ENCODE measurements at regions not wholly inside any gene's neighbourhood (a gene's known extent, or its start where the extent isn't known, plus 50 kb on each side); places are given as distances from the start of the nearest gene placed in this dataset.
"Not testable (repeated sequence)": the region's sequence is repeated elsewhere in the genome, so short reads cannot be mapped to it uniquely, and the experiment has no call there.

DNA sequence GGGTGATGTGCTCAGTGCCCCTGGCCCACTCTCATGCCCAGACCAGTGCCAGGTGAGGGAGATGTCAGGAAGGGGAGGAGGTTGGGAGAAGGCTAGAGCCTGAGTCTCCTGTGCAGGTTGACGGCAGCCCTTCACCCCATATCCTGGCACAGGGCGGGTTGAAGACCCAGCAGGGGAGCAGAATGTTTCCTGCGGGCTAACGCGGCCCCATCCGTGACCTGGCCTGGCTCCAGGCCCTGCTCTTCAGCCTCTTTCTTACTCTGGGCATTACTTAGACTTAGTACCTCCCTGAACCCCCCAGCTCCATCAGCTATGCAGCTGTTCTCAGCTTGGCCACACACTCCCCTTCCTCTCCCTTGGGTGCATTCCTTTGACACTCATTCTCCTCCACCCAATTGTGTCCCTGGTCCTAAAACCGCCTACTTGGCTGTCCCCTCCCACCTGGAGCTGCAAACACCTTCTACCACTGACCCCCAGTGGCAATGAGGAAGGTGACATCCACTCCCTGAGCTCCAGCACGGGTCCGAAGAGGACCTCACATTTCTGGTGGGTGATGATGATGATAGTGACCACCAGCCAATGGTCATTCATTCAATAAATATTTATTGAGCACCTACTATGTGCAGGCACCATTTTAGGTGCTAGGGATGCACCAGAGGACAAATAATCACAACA, 179.0 kb downstream of the PTPRU start:
- Mint-ChIP-seq H3K36me3 (ENCODE audit: low read depth) (no peaks in the 10 kb centered on the region), H3K27me3 (ENCODE audit: insufficient read depth) (peaks cover 7% of the 10 kb centered on the region), H3K4me1 (ENCODE audit: low read depth) (no peaks in the 10 kb centered on the region), H3K27ac (no peak overlapping the region), H3K4me3 (no peak overlapping the region), H3K9me3 (no peaks in the 10 kb centered on the region)
- intact Hi-C loops (cut with micrococcal nuclease) = no loop called here
- no peak for DNase-seq (ENCODE audit: low spot score)

DNA sequence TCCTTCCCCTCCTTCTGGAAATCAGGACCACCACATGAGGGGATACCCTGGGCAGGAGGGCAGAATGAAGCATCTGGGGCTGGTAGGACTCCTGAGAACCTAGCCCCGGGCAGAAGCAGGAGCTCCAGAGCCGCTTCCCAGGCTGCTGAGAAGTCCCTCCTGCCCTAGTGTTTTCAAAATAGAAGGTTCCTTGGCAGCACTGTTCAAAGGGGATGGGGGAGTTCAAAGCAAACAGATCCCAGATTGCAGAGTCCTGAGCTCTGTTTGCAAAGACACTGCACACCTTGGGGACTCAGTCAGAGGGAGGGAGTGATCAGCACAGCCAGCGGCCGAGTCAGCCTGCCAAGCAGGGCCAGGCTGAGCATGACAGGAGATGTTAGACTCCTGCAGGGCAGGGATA, 177.8 kb downstream of the PTPRU start:
- peaks cover 10% of the 10 kb centered on the region for H3K27me3 Mint-ChIP-seq (ENCODE audit: insufficient read depth)

DNA sequence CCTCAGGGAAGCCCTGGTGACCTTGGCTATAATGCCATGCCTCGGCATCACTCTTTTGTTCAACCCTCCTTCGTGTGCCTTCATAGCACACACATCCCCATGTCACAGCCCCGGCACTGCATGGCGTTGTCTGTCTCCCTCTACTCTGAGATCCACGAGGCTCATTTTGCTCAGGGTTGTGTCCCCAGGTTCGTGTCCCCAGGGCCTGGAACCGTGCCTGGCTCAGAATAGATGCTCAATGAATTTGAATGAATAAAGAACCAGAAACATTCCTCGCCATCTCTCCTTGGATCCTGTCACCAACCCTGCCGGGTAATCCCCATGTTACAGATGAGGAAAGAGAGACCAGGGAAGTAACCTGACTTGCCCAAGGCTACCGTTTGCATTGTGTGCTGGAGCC, 177.3 kb downstream of the PTPRU start:
- peaks cover 8% of the 10 kb centered on the region for H3K27me3 Mint-ChIP-seq (ENCODE audit: insufficient read depth)
- no peaks in the 10 kb centered on the region for H3K36me3 Mint-ChIP-seq (ENCODE audit: low read depth)
- no peak overlapping the region for H3K4me3 Mint-ChIP-seq
- H3K27ac Mint-ChIP-seq = no peak overlapping the region
- no peaks in the 10 kb centered on the region for H3K4me1 Mint-ChIP-seq (ENCODE audit: low read depth)
- no peak for DNase-seq (ENCODE audit: low spot score)
- intact Hi-C loops (cut with micrococcal nuclease) = no loop called here
- no peaks in the 10 kb centered on the region for H3K9me3 Mint-ChIP-seq

More for the DNA sequence above, 177.8 kb downstream of the PTPRU start:
- no peaks in the 10 kb centered on the region for H3K9me3 Mint-ChIP-seq
- intact Hi-C loops (cut with micrococcal nuclease) = no loop called here
- peak overlapping the region; percentile 67 for H3K27ac Mint-ChIP-seq
- DNase-seq (ENCODE audit: low spot score) = no peak
- H3K36me3 Mint-ChIP-seq (ENCODE audit: low read depth) = no peaks in the 10 kb centered on the region
- no peak overlapping the region for H3K4me3 Mint-ChIP-seq
- no peaks in the 10 kb centered on the region for H3K4me1 Mint-ChIP-seq (ENCODE audit: low read depth)

DNA sequence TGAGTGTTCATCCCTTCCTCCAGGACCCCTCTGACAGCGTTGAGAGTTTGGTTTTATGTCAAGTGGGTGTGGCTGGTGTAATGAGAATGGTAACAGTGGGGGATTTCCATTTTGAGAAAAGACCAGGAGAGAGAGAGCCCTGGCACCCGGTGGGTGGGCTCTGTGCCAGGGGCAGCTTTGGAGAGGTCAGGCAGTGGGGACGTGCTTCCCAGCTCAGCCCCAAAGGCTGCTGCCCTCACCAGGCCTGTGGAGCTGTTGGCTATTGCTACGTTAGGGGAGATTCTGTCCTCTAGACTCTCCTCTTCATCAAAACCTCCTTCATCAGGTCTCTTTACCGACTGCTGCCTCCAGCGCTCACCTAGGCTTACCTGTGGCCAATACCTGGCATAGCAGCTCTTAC, 176.3 kb downstream of the PTPRU start:
- H3K4me1 Mint-ChIP-seq (ENCODE audit: low read depth) = no peaks in the 10 kb centered on the region
- no peak overlapping the region for H3K4me3 Mint-ChIP-seq
- H3K36me3 Mint-ChIP-seq (ENCODE audit: low read depth) = no peaks in the 10 kb centered on the region
- no peak overlapping the region for H3K27ac Mint-ChIP-seq
- intact Hi-C loops (cut with micrococcal nuclease) = no loop called here
- DNase-seq (ENCODE audit: low spot score) = no peak
- no peaks in the 10 kb centered on the region for H3K9me3 Mint-ChIP-seq
- peaks cover 8% of the 10 kb centered on the region for H3K27me3 Mint-ChIP-seq (ENCODE audit: insufficient read depth)

DNA sequence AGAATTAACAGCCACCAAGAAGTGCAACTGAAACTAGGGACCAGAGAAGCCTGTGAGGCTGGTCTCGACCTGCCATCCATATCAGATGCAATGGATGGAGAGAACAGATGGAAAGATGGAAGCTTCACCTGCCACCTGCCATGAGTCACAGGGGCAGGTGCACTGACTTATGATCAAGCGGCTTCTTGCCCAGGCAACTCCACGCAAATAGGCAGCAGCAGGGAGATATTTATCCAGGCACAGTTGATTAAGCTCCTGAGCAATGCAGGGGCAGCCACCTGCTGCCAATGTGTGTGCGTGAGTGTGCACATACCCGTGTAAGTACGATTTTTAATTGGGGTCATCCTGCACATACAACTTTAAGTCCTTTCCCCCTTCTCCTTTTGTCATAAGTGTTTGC, 174.2 kb downstream of the PTPRU start:
- no peaks in the 10 kb centered on the region for H3K9me3 Mint-ChIP-seq
- no peak overlapping the region for H3K27ac Mint-ChIP-seq
- H3K4me1 Mint-ChIP-seq (ENCODE audit: low read depth) = no peaks in the 10 kb centered on the region
- intact Hi-C loops (cut with micrococcal nuclease) = no loop called here
- H3K36me3 Mint-ChIP-seq (ENCODE audit: low read depth) = no peaks in the 10 kb centered on the region
- peaks cover 8% of the 10 kb centered on the region for H3K27me3 Mint-ChIP-seq (ENCODE audit: insufficient read depth)
- no peak for DNase-seq (ENCODE audit: low spot score)
- no peak overlapping the region for H3K4me3 Mint-ChIP-seq

DNA sequence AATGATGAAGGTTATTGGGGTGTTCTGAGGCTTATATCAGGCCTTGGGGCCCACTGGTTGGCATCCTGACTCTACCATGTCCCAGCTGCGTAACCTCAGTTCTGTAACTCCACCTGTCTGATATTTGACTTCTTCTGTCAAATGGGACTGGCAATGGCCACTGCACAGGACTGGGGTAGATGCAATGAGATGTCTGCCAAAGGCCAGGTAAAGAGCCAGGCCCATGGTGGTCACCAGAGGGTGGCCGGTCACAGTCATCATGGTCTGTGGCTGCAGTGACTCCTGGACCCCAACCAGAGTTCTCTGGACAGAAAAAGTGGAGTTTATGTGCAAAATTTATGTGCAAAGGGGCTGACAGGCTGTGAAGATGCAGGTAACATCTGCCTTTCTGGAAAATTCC, 173.3 kb downstream of the PTPRU start:
- Mint-ChIP-seq H3K4me1 (ENCODE audit: low read depth) (no peaks in the 10 kb centered on the region), H3K27me3 (ENCODE audit: insufficient read depth) (peaks cover 6% of the 10 kb centered on the region), H3K27ac (no peak overlapping the region), H3K36me3 (ENCODE audit: low read depth) (no peaks in the 10 kb centered on the region), H3K4me3 (no peak overlapping the region), H3K9me3 (no peaks in the 10 kb centered on the region)
- no peak for DNase-seq (ENCODE audit: low spot score)
- intact Hi-C loops (cut with micrococcal nuclease) = no loop called here

DNA sequence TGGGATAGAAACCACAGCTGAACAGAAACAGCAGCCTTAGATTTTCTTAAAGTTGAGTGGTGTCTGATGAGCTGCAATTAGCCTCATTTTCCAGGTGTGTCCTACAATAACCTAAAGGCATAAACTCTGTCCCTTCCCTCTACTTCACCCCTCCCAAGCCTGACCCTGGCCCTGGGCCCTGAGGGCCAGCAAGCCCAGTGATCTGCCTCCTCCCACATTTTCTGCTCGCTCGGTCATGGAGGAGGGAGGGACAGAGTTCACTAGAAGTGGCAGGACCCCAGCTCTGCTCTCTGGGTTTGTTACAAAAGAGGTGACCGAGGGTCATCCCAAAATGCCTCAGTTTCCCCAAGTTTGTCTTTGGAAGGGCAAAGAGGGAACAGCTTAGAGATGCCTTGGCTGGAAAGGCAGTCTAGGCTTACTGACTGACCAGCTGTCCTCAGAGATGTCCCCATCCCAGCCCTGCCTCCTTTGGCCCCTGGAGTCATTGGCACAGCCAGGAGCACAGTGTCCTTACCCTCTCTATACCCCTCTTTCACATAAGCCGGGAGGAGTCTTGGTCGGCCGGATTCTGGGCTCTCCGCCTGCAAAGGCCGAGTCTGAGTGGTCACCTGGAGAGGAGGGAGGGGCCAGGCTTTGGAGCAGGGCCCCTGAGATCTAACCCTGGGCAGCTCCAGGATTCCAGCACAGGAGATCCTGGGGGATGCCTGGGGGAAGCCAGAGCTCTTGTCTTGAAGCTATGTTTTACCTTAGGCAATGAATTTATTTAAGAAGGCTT, 172.7 kb downstream of the PTPRU start:
- intact Hi-C loops (cut with micrococcal nuclease) = no loop called here
- Mint-ChIP-seq H3K27ac (no peak overlapping the region), H3K36me3 (ENCODE audit: low read depth) (no peaks in the 10 kb centered on the region), H3K9me3 (no peaks in the 10 kb centered on the region), H3K4me3 (no peak overlapping the region), H3K4me1 (ENCODE audit: low read depth) (no peaks in the 10 kb centered on the region), H3K27me3 (ENCODE audit: insufficient read depth) (peaks cover 6% of the 10 kb centered on the region)
- no peak for DNase-seq (ENCODE audit: low spot score)

DNA sequence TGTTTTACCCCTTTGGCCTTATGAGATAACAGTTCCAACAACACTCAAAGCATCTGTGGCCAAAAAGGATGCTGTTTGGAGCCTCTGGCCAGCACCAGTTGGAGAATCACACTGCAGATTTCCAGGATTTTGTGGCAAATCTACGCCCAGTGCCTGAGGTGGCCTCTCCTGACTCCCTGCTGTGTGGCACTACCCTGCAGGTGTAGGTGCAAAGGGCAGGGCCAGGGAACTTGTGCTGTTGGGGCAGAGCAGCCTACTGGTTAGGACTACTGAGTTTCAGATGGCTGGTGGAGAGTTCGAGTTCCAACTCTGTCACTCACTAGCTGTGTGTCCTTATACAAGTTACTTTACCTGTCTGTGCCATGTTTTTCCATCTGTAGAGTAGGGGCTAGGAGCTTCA, 170.5 kb downstream of the PTPRU start:
- H3K4me1 Mint-ChIP-seq (ENCODE audit: low read depth) = no peaks in the 10 kb centered on the region
- intact Hi-C loops (cut with micrococcal nuclease) = no loop called here
- peaks cover 3% of the 10 kb centered on the region for H3K27me3 Mint-ChIP-seq (ENCODE audit: insufficient read depth)
- H3K36me3 Mint-ChIP-seq (ENCODE audit: low read depth) = no peaks in the 10 kb centered on the region
- H3K27ac Mint-ChIP-seq = no peak overlapping the region
- no peak for DNase-seq (ENCODE audit: low spot score)
- no peak overlapping the region for H3K4me3 Mint-ChIP-seq
- H3K9me3 Mint-ChIP-seq = no peaks in the 10 kb centered on the region

DNA sequence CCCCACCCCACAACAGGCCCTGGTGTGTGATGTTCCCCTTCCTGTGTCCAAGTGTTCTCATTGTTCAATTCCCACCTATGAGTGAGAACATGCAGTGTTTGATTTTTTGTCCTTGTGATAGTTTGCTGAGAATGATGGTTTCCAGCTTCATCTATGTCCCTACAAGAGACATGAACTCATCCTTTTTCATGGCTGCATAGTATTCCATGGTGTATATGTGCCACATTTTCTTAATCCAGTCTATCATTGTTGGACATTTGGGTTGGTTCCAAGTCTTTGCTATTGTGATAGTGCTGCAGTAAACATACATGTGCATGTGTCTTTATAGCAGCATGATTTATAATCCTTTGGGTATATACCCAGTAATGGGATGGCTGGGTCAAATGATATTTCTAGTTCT, 163.9 kb downstream of the PTPRU start:
- H3K27me3 Mint-ChIP-seq (ENCODE audit: insufficient read depth); intact Hi-C loops (cut with micrococcal nuclease): not testable (repeated sequence)

DNA sequence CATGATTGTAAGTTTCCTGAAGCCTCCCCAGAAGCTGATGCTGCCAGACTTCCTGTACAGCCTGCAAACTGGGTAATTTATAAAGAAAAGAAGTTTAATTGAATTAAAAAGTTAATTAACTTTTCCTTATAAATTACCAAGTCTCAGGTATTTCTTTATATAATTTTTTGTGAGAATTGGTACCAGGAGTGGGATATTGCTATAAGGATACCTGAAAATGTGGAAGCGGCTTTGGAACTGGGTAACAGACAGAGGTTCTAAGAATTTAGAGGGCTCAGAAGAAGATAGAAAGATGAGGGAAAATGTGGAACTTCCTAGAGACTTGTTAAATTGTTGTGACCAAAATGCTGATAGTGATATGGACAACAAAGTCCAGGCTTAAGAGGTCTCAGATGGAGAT, 163.1 kb downstream of the PTPRU start:
- no peaks in the 10 kb centered on the region for H3K4me1 Mint-ChIP-seq (ENCODE audit: low read depth)
- DNase-seq (ENCODE audit: low spot score) = no peak
- H3K36me3 Mint-ChIP-seq (ENCODE audit: low read depth) = no peaks in the 10 kb centered on the region
- H3K27ac Mint-ChIP-seq = no peak overlapping the region
- peaks cover 4% of the 10 kb centered on the region for H3K9me3 Mint-ChIP-seq
- H3K27me3 Mint-ChIP-seq (ENCODE audit: insufficient read depth) = peaks cover 2% of the 10 kb centered on the region
- intact Hi-C loops (cut with micrococcal nuclease) = no loop called here
- no peak overlapping the region for H3K4me3 Mint-ChIP-seq

More for the DNA sequence above, 163.9 kb downstream of the PTPRU start:
- not testable (repeated sequence) for H3K4me1 Mint-ChIP-seq (ENCODE audit: low read depth); H3K4me3 Mint-ChIP-seq; H3K27ac Mint-ChIP-seq; DNase-seq (ENCODE audit: low spot score); H3K9me3 Mint-ChIP-seq; H3K36me3 Mint-ChIP-seq (ENCODE audit: low read depth)

DNA sequence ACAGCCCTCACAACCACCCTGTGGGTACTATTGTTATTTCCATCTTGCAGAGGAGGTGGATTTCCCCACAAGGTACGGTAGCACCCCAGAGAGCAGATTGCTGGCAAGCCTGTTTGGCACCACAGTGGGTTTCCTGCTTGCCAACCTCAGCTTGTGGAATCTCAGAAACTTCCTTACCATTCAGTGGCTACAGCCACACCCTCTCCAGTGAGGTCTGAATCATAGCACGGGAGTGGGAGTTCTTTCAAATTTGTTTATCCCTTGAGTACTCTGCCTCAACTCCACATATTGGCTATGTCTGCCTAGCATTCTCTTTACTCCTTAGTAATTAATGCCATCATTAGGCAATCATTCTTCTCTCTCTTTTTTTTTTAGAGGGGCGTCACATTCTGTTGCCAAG, 162.1 kb downstream of the PTPRU start:
- intact Hi-C loops (cut with micrococcal nuclease) = no loop called here
- Mint-ChIP-seq H3K36me3 (ENCODE audit: low read depth) (no peaks in the 10 kb centered on the region), H3K4me3 (no peak overlapping the region), H3K27me3 (ENCODE audit: insufficient read depth) (peaks cover 2% of the 10 kb centered on the region), H3K27ac (no peak overlapping the region), H3K4me1 (ENCODE audit: low read depth) (no peaks in the 10 kb centered on the region), H3K9me3 (peaks cover 4% of the 10 kb centered on the region)
- DNase-seq (ENCODE audit: low spot score) = no peak

DNA sequence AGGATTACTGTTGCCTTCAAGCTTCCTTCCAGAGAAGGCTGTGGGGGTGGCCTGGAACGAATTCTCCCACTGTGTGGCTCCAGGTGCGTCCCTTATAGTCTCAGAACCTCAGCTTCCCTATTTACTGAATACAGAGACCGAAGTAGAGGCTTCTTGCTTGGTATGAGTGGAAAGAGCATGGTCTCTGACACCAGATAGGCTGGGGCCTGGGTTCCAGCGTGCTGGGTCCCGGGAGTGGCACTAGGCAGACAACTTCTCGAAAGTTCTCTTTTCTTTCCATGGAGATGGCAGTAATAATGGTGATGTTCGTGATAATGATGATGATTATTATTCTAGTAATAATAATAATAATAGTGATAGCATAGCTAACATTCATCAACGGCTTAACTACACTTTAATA, 161.7 kb downstream of the PTPRU start:
- Mint-ChIP-seq H3K4me3 (no peak overlapping the region), H3K36me3 (ENCODE audit: low read depth) (no peaks in the 10 kb centered on the region), H3K27me3 (ENCODE audit: insufficient read depth) (peaks cover 2% of the 10 kb centered on the region), H3K27ac (no peak overlapping the region), H3K4me1 (ENCODE audit: low read depth) (no peaks in the 10 kb centered on the region), H3K9me3 (peaks cover 4% of the 10 kb centered on the region)
- intact Hi-C loops (cut with micrococcal nuclease) = no loop called here
- DNase-seq (ENCODE audit: low spot score) = no peak

DNA sequence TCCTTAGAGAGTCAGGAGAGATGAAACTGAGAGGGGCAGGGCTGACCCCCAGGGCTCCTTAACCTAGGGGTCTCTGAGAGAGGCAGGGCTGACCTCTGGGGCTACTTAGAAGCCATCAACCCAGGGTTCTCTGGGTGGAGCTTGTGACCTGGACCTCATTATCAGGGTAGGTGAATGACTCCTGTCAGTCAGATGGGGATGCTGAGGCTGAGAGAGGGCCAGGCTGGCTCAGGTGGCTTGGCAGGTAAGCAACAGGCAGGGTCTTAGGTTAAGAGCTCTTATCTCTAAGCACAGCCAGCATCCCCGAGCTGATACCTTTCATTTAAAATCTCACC, 160.9 kb downstream of the PTPRU start:
- intact Hi-C loops (cut with micrococcal nuclease) = no loop called here
- peaks cover 4% of the 10 kb centered on the region for H3K9me3 Mint-ChIP-seq
- H3K36me3 Mint-ChIP-seq (ENCODE audit: low read depth) = no peaks in the 10 kb centered on the region
- no peak overlapping the region for H3K27ac Mint-ChIP-seq
- no peak for DNase-seq (ENCODE audit: low spot score)
- H3K27me3 Mint-ChIP-seq (ENCODE audit: insufficient read depth) = peaks cover 2% of the 10 kb centered on the region
- H3K4me3 Mint-ChIP-seq = no peak overlapping the region
- H3K4me1 Mint-ChIP-seq (ENCODE audit: low read depth) = no peaks in the 10 kb centered on the region

All from activated T-helper 1 cell treated with anti-CD3 and anti-CD28 coated beads, Interleukin-12 subunit alpha, Interleukin-12 subunit beta, Interleukin-2, Interleukin-4 antibody, amounts not matched to agents 30 ng/mL and 10 ng/mL and 1 ng/mL, durations not matched to agents 14 hours and 24 hours and 36 hours (primary cell).